HepG2 (cell line): ENCODE measurements at regions not wholly inside any gene's neighbourhood (a gene's known extent, or its start where the extent isn't known, plus 50 kb on each side); places are given as distances from the start of the nearest gene placed in this dataset.

Experiments
- ATAC-seq: fragments of 200-7000 bp; cut with Tn5 transposase; 3 replicates; pipeline ENCODE4 v1.9.1; 2020; ENCODE audit warnings: mild to moderate bottlenecking, moderate library complexity
- BruUV-seq: library from RNA; stranded (reverse); fragments of 400-500 nt; replicated peaks from 2 replicates; lab custom pipeline; 2021; lab: Mats Ljungman, UMichigan
- CTCF ChIA-PET: fragments of 300-600 bp; formaldehyde crosslinking; extraction: SDS; loops from one replicate; lab custom pipeline; 2021; ENCODE audit warnings: low total read pairs, inconsistent platforms, low intra/inter-chr PET ratio; lab: Yijun Ruan, JAX
- POLR2A ChIA-PET: fragments of 350-600 bp; sonication (Branson Sonifier 250); formaldehyde crosslinking; loops from one replicate; lab custom pipeline; 2020; ENCODE audit warnings: antibody characterized with exemption, inconsistent platforms; lab: Yijun Ruan, JAX
- DNase-seq: peaks from one replicate; pipeline ENCODE4 v3.0.0-alpha.2; 2015; ENCODE audit warnings: low spot score
- FAIRE-seq: peaks from 3 replicates; lab custom pipeline; 2011; peaks lifted over from hg19 to GRCh38; lab: Jason Lieb, UNC
- H2AFZ ChIP-seq: one replicate; pipeline ENCODE4 v1.6.1; 2011; ENCODE audit warnings: low read length, inconsistent platforms
- H3K27ac ChIP-seq: fragments of 300-600 bp; 3 replicates; pipeline ENCODE4 v1.8.0; 2011; ENCODE audit warnings: mixed run types, mild to moderate bottlenecking, mixed read lengths, low read length, inconsistent platforms; ENCODE audit not compliant: insufficient read depth; ENCODE audit errors: extremely low read length
- H3K27me3 ChIP-seq, 2 experiments: fragments of 200-600 bp in 1 of 2; 2 replicates in 1 of 2; 3 replicates in 1 of 2; pipeline versions ENCODE4 v1.6.0 to v1.8.0; 2011; ENCODE audit warnings: low read length in 2 of 2, mild to moderate bottlenecking in 2 of 2, moderate library complexity in 2 of 2, inconsistent platforms in 1 of 2; ENCODE audit not compliant: insufficient read depth in 2 of 2, control insufficient read depth in 1 of 2
- H3K36me3 ChIP-seq, 2 experiments: fragments of 200-600 bp in 1 of 2; replicated peaks in 1 of 2; 2 replicates in 1 of 2; 3 replicates in 1 of 2; pipeline versions ENCODE4 v1.5.1 to v1.8.0; 2011; ENCODE audit warnings: low read length in 2 of 2, inconsistent platforms in 1 of 2; ENCODE audit not compliant: insufficient read depth in 2 of 2, control insufficient read depth in 1 of 2
- H3K4me1 ChIP-seq: 2 replicates; pipeline ENCODE4 v1.5.1; 2012; ENCODE audit warnings: low read length, inconsistent platforms; ENCODE audit not compliant: insufficient read depth
- H3K4me2 ChIP-seq: 2 replicates; pipeline ENCODE4 v1.6.0; 2011; ENCODE audit warnings: low read depth, low read length, inconsistent platforms
- H3K4me3 ChIP-seq, 3 experiments: fragments of 200-600 bp in 1 of 3; sonication (generic), shearing (Covaris generic) in 1 of 3; replicated peaks in 1 of 3; 2 replicates each; pipeline ENCODE4 v1.5.1; 2011 to 2016; ENCODE audit warnings: low read length in 3 of 3, inconsistent platforms in 2 of 3, low read depth in 2 of 3, mild to moderate bottlenecking in 2 of 3, control low read depth in 1 of 3, mixed read lengths in 1 of 3; ENCODE audit not compliant: insufficient read depth in 1 of 3
- H3K79me2 ChIP-seq: one replicate; pipeline ENCODE4 v1.6.1; 2011; ENCODE audit warnings: low read length, inconsistent platforms; ENCODE audit not compliant: insufficient read depth
- H3K9ac ChIP-seq: 2 replicates; pipeline ENCODE4 v1.6.0; 2011; ENCODE audit warnings: mild to moderate bottlenecking, low read depth, low read length, inconsistent platforms; ENCODE audit not compliant: insufficient read depth
- H3K9me3 ChIP-seq: 2 replicates; pipeline ENCODE4 v1.5.1; 2012; ENCODE audit warnings: mild to moderate bottlenecking, low read length
- H4K20me1 ChIP-seq: 2 replicates; pipeline ENCODE4 v1.6.0; 2011; ENCODE audit warnings: inconsistent platforms, mild to moderate bottlenecking, low read length, moderate library complexity; ENCODE audit not compliant: insufficient read depth
- KAT8 ChIP-seq: IDR thresholded peaks from 2 replicates; pipeline ENCODE4 v1.6.1; 2016; ENCODE audit warnings: missing genetic modification reagents, missing compliant biosample characterization
- SOX6 ChIP-seq, 2 experiments: fragments of 450-650 bp in 1 of 2; sonication (generic) in 1 of 2; formaldehyde crosslinking in 1 of 2; IDR thresholded peaks; 2 replicates each; pipeline versions ENCODE4 v1.4.0 to v1.6.1; 2017 to 2020; ENCODE audit warnings: antibody characterized with exemption in 1 of 2, mild to moderate bottlenecking in 1 of 2, missing genetic modification reagents in 1 of 2
- WGBS: methylation state at CpG from one replicate; pipeline ENCODE4 v1.1.6; 2017; ENCODE audit warnings: low lambda C conversion rate; 5-methylcytosine and 5-hydroxymethylcytosine counted together
- in situ Hi-C: cut with HindIII; loops from 2 replicates; pipeline ENCODE4 v1.10.0; 2017; ENCODE audit warnings: low pct_unique_long_range_greater_than_20kb; ENCODE audit not compliant: extremely low pct_ligation_motif_present
- intact Hi-C: fragments of 100-400 bp; cut with micrococcal nuclease; formaldehyde crosslinking; loops from one replicate; pipeline ENCODE4 v1.10.0; 2022; ENCODE audit not compliant: unreplicated experiment
- TF ChIP-seq, protein P1 (sequence below): sonication (generic); formaldehyde crosslinking; IDR thresholded peaks from 2 replicates; pipeline ENCODE4 v1.8.1; 2023; ENCODE audit warnings: missing genetic modification reagents, inconsistent platforms, borderline replicate concordance

DNA sequence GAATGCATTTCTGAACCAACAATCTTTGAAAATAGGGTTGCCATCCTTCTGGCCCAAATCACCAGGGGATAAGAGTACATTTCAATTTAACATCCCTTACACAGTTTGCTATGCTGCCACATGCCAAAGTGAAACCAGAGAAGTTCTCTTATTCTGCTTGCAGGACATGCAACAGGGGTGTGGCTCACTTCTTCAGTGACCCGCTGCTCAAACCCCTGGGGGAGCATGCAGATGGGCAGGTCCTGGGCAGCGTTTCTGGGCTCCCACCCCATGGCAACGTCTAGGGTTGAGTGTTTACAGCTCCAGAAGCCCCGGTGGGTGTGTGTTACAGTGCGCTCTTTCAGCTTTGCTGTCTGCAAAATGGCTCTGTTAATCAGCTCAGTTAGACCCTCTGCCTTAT, 1306.3 kb upstream of the TMEM132C start:
- Histone ChIP-seq H3K4me1 (no peaks in the 10 kb centered on the region), H4K20me1 (no peaks in the 10 kb centered on the region), H2AFZ (no peak overlapping the region), H3K27ac (no peak overlapping the region), H3K27me3 (no peaks in the 10 kb centered on the region), H3K79me2 (no peaks in the 10 kb centered on the region), H3K4me3 (no peak overlapping the region), H3K4me2 (no peak overlapping the region), H3K9ac (no peak overlapping the region), H3K36me3 (no peaks in the 10 kb centered on the region), H3K9me3 (peaks cover 70% of the 10 kb centered on the region)
- DNase-seq (no peak), ATAC-seq (no peak), FAIRE-seq (no peak)
- 7% methylated on average over 4 of the region's 5 CpGs for WGBS
- intact Hi-C loops, result no loop called here
- ChIA-PET POLR2A (no interaction called here), CTCF (no interaction called here)
- no TSS peak for BruUV-seq
- in situ Hi-C loops, result no loop called here
- no peak for TF ChIP-seq KAT8

- Histone ChIP-seq H3K4me3 (no peak overlapping the region), H3K79me2 (no peaks in the 10 kb centered on the region), H3K27ac (no peak overlapping the region), H3K4me2 (no peak overlapping the region), H3K9me3 (peaks cover 55% of the 10 kb centered on the region), H3K9ac (no peak overlapping the region), H2AFZ (no peak overlapping the region), H4K20me1 (no peaks in the 10 kb centered on the region), H3K4me1 (no peaks in the 10 kb centered on the region), H3K27me3 (no peaks in the 10 kb centered on the region), H3K36me3 (no peaks in the 10 kb centered on the region)
- ChIA-PET POLR2A (no interaction called here), CTCF (no interaction called here)
- ATAC-seq, result no peak
- intact Hi-C loops, result no loop called here
- 5% methylated on average over 1 of the region's 1 CpG for WGBS
- TF ChIP-seq, protein P1, sequence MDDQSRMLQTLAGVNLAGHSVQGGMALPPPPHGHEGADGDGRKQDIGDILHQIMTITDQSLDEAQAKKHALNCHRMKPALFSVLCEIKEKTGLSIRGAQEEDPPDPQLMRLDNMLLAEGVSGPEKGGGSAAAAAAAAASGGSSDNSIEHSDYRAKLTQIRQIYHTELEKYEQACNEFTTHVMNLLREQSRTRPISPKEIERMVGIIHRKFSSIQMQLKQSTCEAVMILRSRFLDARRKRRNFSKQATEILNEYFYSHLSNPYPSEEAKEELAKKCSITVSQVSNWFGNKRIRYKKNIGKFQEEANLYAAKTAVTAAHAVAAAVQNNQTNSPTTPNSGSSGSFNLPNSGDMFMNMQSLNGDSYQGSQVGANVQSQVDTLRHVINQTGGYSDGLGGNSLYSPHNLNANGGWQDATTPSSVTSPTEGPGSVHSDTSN (CRISPR knock-in tag), result no peak
- TF ChIP-seq SOX6 (IDR thresholded peaks at IDR 0.05) (0 out of 2 replicates have a peak, but pooled peaks have one; percentile 59), SOX6 (CRISPR knock-in tag; IDR thresholded peaks at IDR 0.05) (no peak)
- no peak for DNase-seq
- BruUV-seq, result no TSS peak
- in situ Hi-C loops, result no loop called here
- no peak for FAIRE-seq
These were observed 1303.1 kb upstream of the TMEM132C start for GRCh38 chr12:126963825-126964224.
